Non-pigmented ciliary epithelial cell (primary cell): ENCODE measurements at regions not wholly inside any gene's neighbourhood (a gene's known extent, or its start where the extent isn't known, plus 50 kb on each side); places are given as distances from the start of the nearest gene placed in this dataset.

Experiments
- DNase-seq: peaks from one replicate; pipeline ENCODE4 v3.0.0-alpha.2; 2010; ENCODE audit warnings: low read depth

GRCh38 chr7:106606120-106606519, 54.8 kb downstream of the CCDC71L start:
- no peak for DNase-seq

- no peak for DNase-seq
Measured at GRCh38 chr7:106604971-106605370, 56.0 kb downstream of the CCDC71L start.

GRCh38 chr7:106604303-106604924, 56.5 kb downstream of the CCDC71L start:
- no peak for DNase-seq

- no peak for DNase-seq
Measured at GRCh38 chr7:106603346-106603745, 57.6 kb downstream of the CCDC71L start.

GRCh38 chr7:106602062-106602461, 58.9 kb downstream of the CCDC71L start:
- DNase-seq, result no peak

GRCh38 chr7:106600569-106601373, 60.2 kb downstream of the CCDC71L start:
- DNase-seq, result no peak

GRCh38 chr7:106599343-106599698, 61.6 kb downstream of the CCDC71L start:
- DNase-seq, result no peak

GRCh38 chr7:106598663-106599342, 62.2 kb downstream of the CCDC71L start:
- no peak for DNase-seq

- DNase-seq, result no peak
Measured at GRCh38 chr7:106597751-106598546, 63.0 kb downstream of the CCDC71L start.

GRCh38 chr7:106597014-106597413, 63.9 kb downstream of the CCDC71L start:
- no peak for DNase-seq

GRCh38 chr7:106595922-106596321, 65.0 kb downstream of the CCDC71L start:
- no peak for DNase-seq

- no peak for DNase-seq
Measured at GRCh38 chr7:106593028-106593417, 67.9 kb downstream of the CCDC71L start.

GRCh38 chr7:106592282-106593027, 68.5 kb downstream of the CCDC71L start:
- no peak for DNase-seq

- no peak for DNase-seq
Measured at GRCh38 chr7:106591146-106591545, 69.8 kb downstream of the CCDC71L start.

GRCh38 chr7:106590209-106590816, 70.6 kb downstream of the CCDC71L start:
- DNase-seq, result no peak

- DNase-seq, result no peak
Measured at GRCh38 chr7:106589198-106589879, 71.6 kb downstream of the CCDC71L start.

- DNase-seq, result no peak
Measured at GRCh38 chr7:106588422-106589197, 72.3 kb downstream of the CCDC71L start.

- no peak for DNase-seq
Measured at GRCh38 chr7:106584914-106585759, 75.8 kb downstream of the CCDC71L start.
